H1 (cell line): ENCODE measurements at regions not wholly inside any gene's neighbourhood (a gene's known extent, or its start where the extent isn't known, plus 50 kb on each side); places are given as distances from the start of the nearest gene placed in this dataset.

ENCODE experiments used
- CEBPB ChIP-seq: IDR thresholded peaks from 2 replicates; pipeline ENCODE4 v1.6.1; 2012; ENCODE audit warnings: low read depth, low read length
- CTCF ChIP-seq, 3 experiments: IDR thresholded peaks; 1 replicate in 2 of 3; 2 replicates in 1 of 3; pipeline versions ENCODE4 v1.5.1 to v1.6.1; 2011; ENCODE audit warnings: low read length in 3 of 3, mild to moderate bottlenecking in 3 of 3, inconsistent platforms in 2 of 3, low read depth in 1 of 3, moderate library complexity in 1 of 3; ENCODE audit not compliant: insufficient read depth in 1 of 3; ENCODE audit errors: control extremely low read depth in 1 of 3
- EP300 ChIP-seq, 2 experiments: IDR thresholded peaks; 1 replicate in 1 of 2; 2 replicates in 1 of 2; pipeline ENCODE4 v1.6.1; 2011 to 2012; ENCODE audit warnings: low read depth in 2 of 2, low read length in 2 of 2, mild to moderate bottlenecking in 2 of 2, borderline replicate concordance in 1 of 2, inconsistent platforms in 1 of 2, moderate library complexity in 1 of 2
- POLR2AphosphoS5 ChIP-seq: IDR thresholded peaks from 2 replicates; pipeline ENCODE4 v1.6.1; 2011; ENCODE audit warnings: low read depth, low read length
- TAF7 ChIP-seq: optimal IDR thresholded peaks from 2 replicates; pipeline ENCODE3; 2011; ENCODE audit warnings: low read depth, mild to moderate bottlenecking, inconsistent platforms, low read length, moderate library complexity, borderline replicate concordance
- TF ChIP-seq, protein P1 (sequence below): IDR thresholded peaks from 2 replicates; pipeline ENCODE4 v1.6.1; 2012; ENCODE audit warnings: low read length, inconsistent platforms

- TF ChIP-seq, protein P1, sequence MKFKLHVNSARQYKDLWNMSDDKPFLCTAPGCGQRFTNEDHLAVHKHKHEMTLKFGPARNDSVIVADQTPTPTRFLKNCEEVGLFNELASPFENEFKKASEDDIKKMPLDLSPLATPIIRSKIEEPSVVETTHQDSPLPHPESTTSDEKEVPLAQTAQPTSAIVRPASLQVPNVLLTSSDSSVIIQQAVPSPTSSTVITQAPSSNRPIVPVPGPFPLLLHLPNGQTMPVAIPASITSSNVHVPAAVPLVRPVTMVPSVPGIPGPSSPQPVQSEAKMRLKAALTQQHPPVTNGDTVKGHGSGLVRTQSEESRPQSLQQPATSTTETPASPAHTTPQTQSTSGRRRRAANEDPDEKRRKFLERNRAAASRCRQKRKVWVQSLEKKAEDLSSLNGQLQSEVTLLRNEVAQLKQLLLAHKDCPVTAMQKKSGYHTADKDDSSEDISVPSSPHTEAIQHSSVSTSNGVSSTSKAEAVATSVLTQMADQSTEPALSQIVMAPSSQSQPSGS, result no peak
- no peak for TF ChIP-seq EP300 (IDR thresholded peaks at IDR 0.05; ENCODE audit: borderline replicate concordance in 1 of 2, low read depth in 2 of 2, low read length in 2 of 2)
- no peak for TF ChIP-seq TAF7
- no peak for TF ChIP-seq POLR2AphosphoS5
- no peak for TF ChIP-seq CEBPB
- no peak for TF ChIP-seq CTCF (IDR thresholded peaks at IDR 0.05; ENCODE audit: control extremely low read depth in 1 of 3, insufficient read depth in 1 of 3, low read depth in 1 of 3, low read length in 3 of 3)
Observed at GRCh38 chr19:13666165-13666564, 98.2 kb upstream of the MRI1 start.
